ENCODE measurements at regions not wholly inside any gene's neighbourhood (a gene's known extent, or its start where the extent isn't known, plus 50 kb on each side); places are given as distances from the start of the nearest gene placed in this dataset.
"Not testable (repeated sequence)": the region's sequence is repeated elsewhere in the genome, so short reads cannot be mapped to it uniquely, and the experiment has no call there.

- intact Hi-C loops (cut with DNase I) = no loop called here
- H3K4me3 ChIP-seq = no peak overlapping the region
- TF ChIP-seq POLR2AphosphoS5 (IDR thresholded peaks at IDR 0.05) (no peak), POLR2A (IDR thresholded peaks at IDR 0.05) (no peak)
- TF ChIP-seq, protein P1, sequence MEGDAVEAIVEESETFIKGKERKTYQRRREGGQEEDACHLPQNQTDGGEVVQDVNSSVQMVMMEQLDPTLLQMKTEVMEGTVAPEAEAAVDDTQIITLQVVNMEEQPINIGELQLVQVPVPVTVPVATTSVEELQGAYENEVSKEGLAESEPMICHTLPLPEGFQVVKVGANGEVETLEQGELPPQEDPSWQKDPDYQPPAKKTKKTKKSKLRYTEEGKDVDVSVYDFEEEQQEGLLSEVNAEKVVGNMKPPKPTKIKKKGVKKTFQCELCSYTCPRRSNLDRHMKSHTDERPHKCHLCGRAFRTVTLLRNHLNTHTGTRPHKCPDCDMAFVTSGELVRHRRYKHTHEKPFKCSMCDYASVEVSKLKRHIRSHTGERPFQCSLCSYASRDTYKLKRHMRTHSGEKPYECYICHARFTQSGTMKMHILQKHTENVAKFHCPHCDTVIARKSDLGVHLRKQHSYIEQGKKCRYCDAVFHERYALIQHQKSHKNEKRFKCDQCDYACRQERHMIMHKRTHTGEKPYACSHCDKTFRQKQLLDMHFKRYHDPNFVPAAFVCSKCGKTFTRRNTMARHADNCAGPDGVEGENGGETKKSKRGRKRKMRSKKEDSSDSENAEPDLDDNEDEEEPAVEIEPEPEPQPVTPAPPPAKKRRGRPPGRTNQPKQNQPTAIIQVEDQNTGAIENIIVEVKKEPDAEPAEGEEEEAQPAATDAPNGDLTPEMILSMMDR (IDR thresholded peaks at IDR 0.05) = no peak
- H3K9me3 ChIP-seq = no peaks in the 10 kb centered on the region
- H3K27me3 ChIP-seq (replicated peaks; ENCODE audit: insufficient read depth) = no peaks in the 10 kb centered on the region
- no peak overlapping the region for H3K27ac ChIP-seq
- no peak for DNase-seq (ENCODE audit: low spot score)
- 96% methylated on average over 9 of the region's 9 CpGs for WGBS
- H3K36me3 ChIP-seq = no peaks in the 10 kb centered on the region
- no peaks in the 10 kb centered on the region for H3K4me1 ChIP-seq (replicated peaks)
Observed at GRCh38 chr7:108652886-108653285, 83.2 kb downstream of the DNAJB9 start.

DNA sequence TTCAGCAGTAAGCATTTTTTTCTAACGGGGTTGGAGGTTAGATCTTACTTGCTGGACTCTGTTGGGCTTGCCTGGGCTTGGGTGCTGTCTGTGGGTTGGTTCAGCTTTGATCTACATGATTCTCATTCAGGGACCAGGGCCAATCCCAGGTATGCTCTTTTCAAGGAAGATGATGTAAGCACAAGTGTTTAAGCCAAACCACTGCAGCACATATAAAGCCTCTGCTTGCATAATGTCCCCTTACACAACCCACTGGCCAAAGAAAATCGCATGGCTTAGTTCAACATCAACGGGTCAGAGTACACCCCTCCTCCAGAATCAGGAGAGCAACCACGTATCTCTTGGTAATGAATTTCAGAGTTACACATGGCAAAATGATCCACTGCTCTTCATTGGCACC is 83.9 kb downstream of the DNAJB9 start:
- intact Hi-C loops (cut with DNase I) = no loop called here
- no peak for TF ChIP-seq POLR2A (IDR thresholded peaks at IDR 0.05)
- TF ChIP-seq POLR2AphosphoS5 (IDR thresholded peaks at IDR 0.05) = no peak

GRCh38 chr7:108657140-108657726 is 87.6 kb downstream of the DNAJB9 start:
- intact Hi-C loops (cut with DNase I); H3K36me3 ChIP-seq; H3K27me3 ChIP-seq (replicated peaks; ENCODE audit: insufficient read depth); H3K27ac ChIP-seq; H3K9me3 ChIP-seq; H3K4me3 ChIP-seq; H3K4me1 ChIP-seq (replicated peaks); DNase-seq (ENCODE audit: low spot score): not testable (repeated sequence)
- WGBS = 98% methylated on average over 20 of the region's 37 CpGs

More for the DNA sequence above, 83.9 kb downstream of the DNAJB9 start:
- Histone ChIP-seq H3K9me3 (no peaks in the 10 kb centered on the region), H3K36me3 (no peaks in the 10 kb centered on the region), H3K27ac (no peak overlapping the region), H3K4me3 (no peak overlapping the region), H3K27me3 (replicated peaks; ENCODE audit: insufficient read depth) (no peaks in the 10 kb centered on the region), H3K4me1 (replicated peaks) (no peaks in the 10 kb centered on the region)
- 62% methylated on average over 4 of the region's 4 CpGs for WGBS
- DNase-seq (ENCODE audit: low spot score) = no peak

- Histone ChIP-seq H3K4me1 (replicated peaks) (no peaks in the 10 kb centered on the region), H3K27me3 (replicated peaks; ENCODE audit: insufficient read depth) (no peaks in the 10 kb centered on the region), H3K36me3 (no peaks in the 10 kb centered on the region), H3K27ac (no peak overlapping the region), H3K9me3 (no peaks in the 10 kb centered on the region), H3K4me3 (no peak overlapping the region)
- intact Hi-C loops (cut with DNase I) = no loop called here
- TF ChIP-seq, protein P1 (IDR thresholded peaks at IDR 0.05) = no peak
- no peak for TF ChIP-seq POLR2AphosphoS5 (IDR thresholded peaks at IDR 0.05)
- no peak for TF ChIP-seq POLR2A (IDR thresholded peaks at IDR 0.05)
- DNase-seq (ENCODE audit: low spot score) = no peak
- 77% methylated on average over 3 of the region's 3 CpGs for WGBS
Observed at GRCh38 chr7:108659261-108659660, 89.6 kb downstream of the DNAJB9 start.

GRCh38 chr7:108659867-108660266 is 90.2 kb downstream of the DNAJB9 start:
- no peak for DNase-seq (ENCODE audit: low spot score)
- no peak overlapping the region for H3K27ac ChIP-seq
- WGBS = 53% methylated on average over 2 of the region's 2 CpGs
- no peaks in the 10 kb centered on the region for H3K4me1 ChIP-seq (replicated peaks)
- no peaks in the 10 kb centered on the region for H3K27me3 ChIP-seq (replicated peaks; ENCODE audit: insufficient read depth)
- no peak overlapping the region for H3K4me3 ChIP-seq
- no peaks in the 10 kb centered on the region for H3K36me3 ChIP-seq
- TF ChIP-seq POLR2A (IDR thresholded peaks at IDR 0.05) (no peak), POLR2AphosphoS5 (IDR thresholded peaks at IDR 0.05) (no peak)
- TF ChIP-seq, protein P1 (IDR thresholded peaks at IDR 0.05) = no peak
- intact Hi-C loops (cut with DNase I) = no loop called here
- H3K9me3 ChIP-seq = no peaks in the 10 kb centered on the region

- no peaks in the 10 kb centered on the region for H3K9me3 ChIP-seq
- no peak overlapping the region for H3K4me3 ChIP-seq
- TF ChIP-seq POLR2AphosphoS5 (IDR thresholded peaks at IDR 0.05) = no peak
- TF ChIP-seq, protein P1 (IDR thresholded peaks at IDR 0.05) = peak in 1 of 4 experiments; percentile 16
- H3K27ac ChIP-seq = no peak overlapping the region
- intact Hi-C loops (cut with DNase I) = no loop called here
- 15% methylated on average over 3 of the region's 3 CpGs for WGBS
- no peaks in the 10 kb centered on the region for H3K4me1 ChIP-seq (replicated peaks)
- DNase-seq (ENCODE audit: low spot score) = no peak
- H3K36me3 ChIP-seq = no peaks in the 10 kb centered on the region
- H3K27me3 ChIP-seq (replicated peaks; ENCODE audit: insufficient read depth) = no peaks in the 10 kb centered on the region
Observed at GRCh38 chr7:108660465-108660864, 90.8 kb downstream of the DNAJB9 start.
